Astrocyte (in vitro differentiated cells and primary cell): ENCODE measurements at regions not wholly inside any gene's neighbourhood (a gene's known extent, or its start where the extent isn't known, plus 50 kb on each side); places are given as distances from the start of the nearest gene placed in this dataset.

ENCODE experiments used
- CTCF ChIP-seq: IDR thresholded peaks from 2 replicates; pipeline ENCODE4 v1.5.1; 2011; ENCODE audit warnings: low read depth, mild to moderate bottlenecking, inconsistent platforms, low read length, moderate library complexity; ENCODE audit not compliant: insufficient read depth
- EZH2 ChIP-seq: IDR thresholded peaks from 2 replicates; pipeline ENCODE4 v1.6.1; 2012; ENCODE audit warnings: mild to moderate bottlenecking, low read length, inconsistent platforms; ENCODE audit not compliant: insufficient read depth

DNA sequence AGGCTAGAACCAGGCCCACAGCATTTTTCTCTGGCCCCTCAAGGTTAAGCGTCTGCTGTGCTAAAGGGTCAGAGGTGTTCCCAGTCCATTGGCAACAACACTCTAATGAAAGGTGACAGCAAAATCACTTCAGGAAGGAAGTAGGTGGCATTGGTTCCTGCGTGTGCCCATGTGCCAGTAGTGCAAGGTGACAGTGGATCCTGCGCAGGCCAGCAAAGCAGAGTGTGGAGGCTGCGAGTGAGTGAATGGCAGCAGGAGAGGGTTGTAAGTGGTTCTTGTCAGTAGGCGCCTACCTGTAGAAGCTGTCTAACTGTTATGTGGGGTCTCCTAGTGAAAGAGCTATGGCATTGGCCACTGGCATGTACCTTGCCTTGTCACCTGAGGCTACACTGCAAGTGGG is 898.2 kb upstream of the TYRP1 start:
- TF ChIP-seq EZH2: no peak
- TF ChIP-seq CTCF: no peak
